K562 (cell line): ENCODE measurements at regions not wholly inside any gene's neighbourhood (a gene's known extent, or its start where the extent isn't known, plus 50 kb on each side); places are given as distances from the start of the nearest gene placed in this dataset.

Experiments used
- ATAC-seq: fragments of 200-7000 bp; cut with Tn5 transposase; 3 replicates; pipeline ENCODE4 v1.9.1; 2020; ENCODE audit warnings: moderate library complexity
- BruUV-seq: library from RNA; stranded (reverse); fragments of 400-500 nt; replicated peaks from 2 replicates; lab custom pipeline; 2021; lab: Mats Ljungman, UMichigan
- CTCF ChIA-PET: fragments of 300-600 bp; formaldehyde crosslinking; extraction: SDS; loops from one replicate; lab custom pipeline; 2021; ENCODE audit warnings: low intra/inter-chr PET ratio; lab: Yijun Ruan, JAX
- POLR2A ChIA-PET: fragments of 300-600, 350-650 bp; sonication (Branson Sonifier 250); formaldehyde crosslinking; extraction: SDS; loops from one replicate; lab custom pipeline; 2021; ENCODE audit warnings: antibody characterized with exemption, inconsistent platforms; lab: Yijun Ruan, JAX
- DNase-seq, 4 experiments: peaks; one replicate each; pipeline versions ENCODE4 v3.0.0 to v3.0.0-alpha.2; 2011 to 2018; ENCODE audit warnings: low spot score in 3 of 4, mixed read lengths in 3 of 4; ENCODE audit errors: extremely low read depth in 1 of 4
- FAIRE-seq: peaks from 2 replicates; lab custom pipeline; 2011; peaks lifted over from hg19 to GRCh38; lab: Jason Lieb, UNC
- H2AFZ ChIP-seq: 2 replicates; pipeline ENCODE4 v1.6.0; 2011; ENCODE audit warnings: low read depth, low read length, control low read depth, inconsistent platforms
- H3K27ac ChIP-seq: fragments of 200-600 bp; 3 replicates; pipeline ENCODE4 v1.8.0; 2011; ENCODE audit warnings: low read depth, mild to moderate bottlenecking, control low read depth, inconsistent platforms, low read length, moderate library complexity, mixed read lengths; ENCODE audit errors: extremely low read depth
- H3K27me3 ChIP-seq, 2 experiments: fragments of 300-600 bp in 1 of 2; 2 replicates in 1 of 2; 3 replicates in 1 of 2; pipeline versions ENCODE4 v1.6.0 to v1.8.0; 2011; ENCODE audit warnings: inconsistent platforms in 2 of 2, low read length in 2 of 2, mild to moderate bottlenecking in 1 of 2, mixed read lengths in 1 of 2, moderate library complexity in 1 of 2; ENCODE audit not compliant: control insufficient read depth in 2 of 2, insufficient read depth in 2 of 2
- H3K36me3 ChIP-seq: fragments of 300-600 bp; 3 replicates; pipeline ENCODE4 v1.8.0; 2011; ENCODE audit warnings: mild to moderate bottlenecking, low read length, inconsistent platforms; ENCODE audit not compliant: control insufficient read depth, insufficient read depth
- H3K4me1 ChIP-seq, 2 experiments: fragments of 200-600 bp in 1 of 2; replicated peaks in 1 of 2; 2 replicates in 1 of 2; 3 replicates in 1 of 2; pipeline versions ENCODE4 v1.5.1 to v1.8.0; 2011; ENCODE audit warnings: inconsistent platforms in 2 of 2, low read length in 2 of 2, mild to moderate bottlenecking in 1 of 2, mixed read lengths in 1 of 2, moderate library complexity in 1 of 2; ENCODE audit not compliant: control insufficient read depth in 2 of 2, insufficient read depth in 2 of 2
- H3K4me2 ChIP-seq: 2 replicates; pipeline ENCODE4 v1.6.1; 2011; ENCODE audit warnings: low read length, control low read depth, inconsistent platforms, mixed read lengths; ENCODE audit not compliant: insufficient read depth
- H3K4me3 ChIP-seq: fragments of 200-600 bp; sonication (generic), shearing (Covaris generic); 2 replicates; pipeline ENCODE4 v1.5.1; 2016; ENCODE audit warnings: control low read depth, inconsistent platforms
- H3K79me2 ChIP-seq: fragments of 200-600 bp; 3 replicates; pipeline ENCODE4 v1.8.0; 2011; ENCODE audit warnings: low read length, inconsistent platforms; ENCODE audit not compliant: control insufficient read depth, insufficient read depth
- H3K9ac ChIP-seq, 2 experiments: 2 replicates each; pipeline versions ENCODE4 v1.6.0 to v1.6.1; 2011; ENCODE audit warnings: low read depth in 2 of 2, low read length in 2 of 2, control low read depth in 1 of 2, inconsistent platforms in 1 of 2, mild to moderate bottlenecking in 1 of 2, mixed read lengths in 1 of 2; ENCODE audit not compliant: insufficient read depth in 1 of 2
- H3K9me1 ChIP-seq: one replicate; pipeline ENCODE4 v1.6.0; 2011; ENCODE audit warnings: inconsistent platforms, mild to moderate bottlenecking, low read length, moderate library complexity; ENCODE audit not compliant: control insufficient read depth, insufficient read depth
- H3K9me3 ChIP-seq: replicated peaks from 2 replicates; pipeline ENCODE4 v1.5.1; 2011; ENCODE audit warnings: low read depth, low read length, inconsistent platforms; ENCODE audit not compliant: control insufficient read depth, insufficient read depth
- H4K20me1 ChIP-seq: replicated peaks from 2 replicates; pipeline ENCODE4 v1.6.1; 2011; ENCODE audit warnings: low read length, inconsistent platforms, mixed read lengths; ENCODE audit not compliant: control insufficient read depth, insufficient read depth
- ETV5 ChIP-seq: sonication (generic); formaldehyde crosslinking; IDR thresholded peaks from 2 replicates; pipeline ENCODE4 v1.4.0; 2020; ENCODE audit warnings: low read depth, mild to moderate bottlenecking, missing genetic modification reagents
- HMG20A ChIP-seq: fragments of 450-650 bp; formaldehyde crosslinking; conservative IDR thresholded peaks from 2 replicates; pipeline ENCODE4 v1.4.0; 2020; ENCODE audit warnings: mild to moderate bottlenecking, mixed read lengths
- HSF4 ChIP-seq: fragments of 250-450 bp; sonication (Bioruptor Pico); IDR thresholded peaks from 2 replicates; pipeline ENCODE4 v2.1.2; 2022; ENCODE audit warnings: mild to moderate bottlenecking, moderate library complexity, borderline replicate concordance
- NR2C1 ChIP-seq, 2 experiments: fragments of 450-650 bp; IDR thresholded peaks; 2 replicates each; pipeline ENCODE4 v1.6.1; 2017; ENCODE audit warnings: mild to moderate bottlenecking in 2 of 2, antibody characterized with exemption in 1 of 2, inconsistent platforms in 1 of 2, missing compliant biosample characterization in 1 of 2, missing genetic modification characterization in 1 of 2
- RREB1 ChIP-seq: fragments of 250-450 bp; sonication (Bioruptor Pico); IDR thresholded peaks from 2 replicates; pipeline ENCODE4 v1.4.0; 2020
- ZBTB1 ChIP-seq: sonication (generic); formaldehyde crosslinking; IDR thresholded peaks from 2 replicates; pipeline ENCODE4 v1.8.1; 2023; ENCODE audit warnings: missing genetic modification reagents, low read depth, mild to moderate bottlenecking, borderline replicate concordance
- ZKSCAN3 ChIP-seq: fragments of 250-450 bp; sonication (Bioruptor Pico); IDR thresholded peaks from 2 replicates; pipeline ENCODE4 v1.4.0; 2020
- ZNF436 ChIP-seq: fragments of 250-450, 450-650 bp; sonication (Bioruptor Pico); formaldehyde crosslinking; IDR thresholded peaks from 2 replicates; pipeline ENCODE4 v1.7.0; 2020; ENCODE audit warnings: mild to moderate bottlenecking
- WGBS: fragments of 100-300 bp; shearing (Covaris generic); methylation state at CpG from one replicate; pipeline ENCODE4 v1.1.6; 2016; ENCODE audit warnings: low coverage, mixed read lengths; ENCODE audit not compliant: insufficient coverage; ENCODE audit errors: missing lambda C conversion rate; 5-methylcytosine and 5-hydroxymethylcytosine counted together
- in situ Hi-C: fragments of 300-500 bp; cut with MboI; formaldehyde crosslinking; loops from 4 replicates; pipeline ENCODE4 v1.15.0; 2018; ENCODE audit warnings: inconsistent platforms, mixed read lengths
- intact Hi-C: fragments of 100-400 bp; cut with micrococcal nuclease; formaldehyde crosslinking; loops from 2 replicates; pipeline ENCODE4 v1.14.2; 2022

- 2% methylated on average over 7 of the region's 7 CpGs for WGBS
- intact Hi-C loops (no loop called here), in situ Hi-C loops (no loop called here)
- TF ChIP-seq HMG20A (no peak), ETV5 (CRISPR knock-in tag) (no peak), HSF4 (CRISPR knock-in tag) (no peak), ZBTB1 (CRISPR knock-in tag) (no peak), NR2C1 (IDR thresholded peaks at IDR 0.05) (no peak), NR2C1 (tag; IDR thresholded peaks at IDR 0.05) (no peak), ZNF436 (CRISPR knock-in tag) (no peak), RREB1 (CRISPR knock-in tag) (no peak), ZKSCAN3 (CRISPR knock-in tag) (no peak)
Observed at GRCh38 chr2:16291731-16292550, 351.6 kb downstream of the MYCN start.

More at GRCh38 chr2:16291731-16292550, 351.6 kb downstream of the MYCN start:
- no peaks in the 10 kb centered on the region for H3K36me3 ChIP-seq
- H3K27ac ChIP-seq = no peak overlapping the region
- ChIA-PET POLR2A (interaction anchor here (0.7 kb wide), 1 partner anchor 24 kb away, joined by 3 read pairs; no protein-coding TSS in a partner anchor), CTCF (no interaction called here)
- H2AFZ ChIP-seq = no peak overlapping the region
- peaks cover 0 to 9% of the 10 kb centered on the region in 2 experiments; a peak in 2 of 5 replicates for H3K27me3 ChIP-seq
- no peak overlapping the region for H3K4me2 ChIP-seq
- H3K9ac ChIP-seq = no peak overlapping the region
- H3K4me1 ChIP-seq = no peaks in the 10 kb centered on the region
- DNase-seq (no peak), ATAC-seq (no peak), FAIRE-seq (no peak)
- no peaks in the 10 kb centered on the region for H4K20me1 ChIP-seq
- no peaks in the 10 kb centered on the region for H3K9me3 ChIP-seq
- no TSS peak for BruUV-seq
- H3K79me2 ChIP-seq = no peaks in the 10 kb centered on the region
- no peaks in the 10 kb centered on the region for H3K9me1 ChIP-seq
- H3K4me3 ChIP-seq = no peak overlapping the region
